HG03469 (cell line): ENCODE measurements at regions not wholly inside any gene's neighbourhood (a gene's known extent, or its start where the extent isn't known, plus 50 kb on each side); places are given as distances from the start of the nearest gene placed in this dataset.
A peak's percentile ranks its signal among the peaks of the same experiment; 100 is the strongest.
"Not testable (repeated sequence)": the region's sequence is repeated elsewhere in the genome, so short reads cannot be mapped to it uniquely, and the experiment has no call there.

Experiments used
- ATAC-seq: cut with Tn5 transposase; IDR thresholded peaks from one replicate; pipeline ENCODE4 v1.9.1; 2021; ENCODE audit warnings: mild to moderate bottlenecking, moderate library complexity, moderate number of reproducible peaks; ENCODE audit not compliant: unreplicated experiment

GRCh38 chr6:105859457-105859856 is 226.7 kb upstream of the PRDM1 start:
- ATAC-seq: no peak

- not testable (repeated sequence) for ATAC-seq
These were observed 227.5 kb upstream of the PRDM1 start for GRCh38 chr6:105858639-105859038.

- ATAC-seq: no peak
These were observed 230.7 kb upstream of the PRDM1 start for GRCh38 chr6:105855433-105855832.

- ATAC-seq: not testable (repeated sequence)
These were observed 232.2 kb upstream of the PRDM1 start for GRCh38 chr6:105853979-105854378.

- no peak for ATAC-seq
These were observed 234.5 kb upstream of the PRDM1 start for GRCh38 chr6:105851606-105852005.

- no peak for ATAC-seq
These were observed 235.0 kb upstream of the PRDM1 start for GRCh38 chr6:105851113-105851580.

GRCh38 chr6:105850261-105851112 is 235.6 kb upstream of the PRDM1 start:
- no peak for ATAC-seq

GRCh38 chr6:105849746-105850145 is 236.4 kb upstream of the PRDM1 start:
- ATAC-seq: no peak

GRCh38 chr6:105847433-105847832 is 238.7 kb upstream of the PRDM1 start:
- ATAC-seq: no peak

- no peak for ATAC-seq
These were observed 241.8 kb upstream of the PRDM1 start for GRCh38 chr6:105844275-105844883.

- ATAC-seq: no peak
These were observed 246.9 kb upstream of the PRDM1 start for GRCh38 chr6:105839266-105839665.

- ATAC-seq: no peak
These were observed 248.0 kb upstream of the PRDM1 start for GRCh38 chr6:105838171-105838570.

- ATAC-seq: no peak
These were observed 249.2 kb upstream of the PRDM1 start for GRCh38 chr6:105836889-105837288.

GRCh38 chr6:105836379-105836778 is 249.8 kb upstream of the PRDM1 start:
- no peak for ATAC-seq

GRCh38 chr6:105835373-105835772 is 250.8 kb upstream of the PRDM1 start:
- ATAC-seq: no peak

GRCh38 chr6:105833959-105834947 is 251.9 kb upstream of the PRDM1 start:
- no peak for ATAC-seq

- ATAC-seq: no peak
These were observed 253.8 kb upstream of the PRDM1 start for GRCh38 chr6:105832313-105832761.

- no peak for ATAC-seq
These were observed 254.6 kb upstream of the PRDM1 start for GRCh38 chr6:105831311-105832097.

- ATAC-seq: no peak
These were observed 260.9 kb upstream of the PRDM1 start for GRCh38 chr6:105825210-105825609.

GRCh38 chr6:105824732-105825131 is 261.4 kb upstream of the PRDM1 start:
- ATAC-seq: peak; percentile 48
